ENCODE measurements at regions not wholly inside any gene's neighbourhood (a gene's known extent, or its start where the extent isn't known, plus 50 kb on each side); places are given as distances from the start of the nearest gene placed in this dataset.

DNA sequence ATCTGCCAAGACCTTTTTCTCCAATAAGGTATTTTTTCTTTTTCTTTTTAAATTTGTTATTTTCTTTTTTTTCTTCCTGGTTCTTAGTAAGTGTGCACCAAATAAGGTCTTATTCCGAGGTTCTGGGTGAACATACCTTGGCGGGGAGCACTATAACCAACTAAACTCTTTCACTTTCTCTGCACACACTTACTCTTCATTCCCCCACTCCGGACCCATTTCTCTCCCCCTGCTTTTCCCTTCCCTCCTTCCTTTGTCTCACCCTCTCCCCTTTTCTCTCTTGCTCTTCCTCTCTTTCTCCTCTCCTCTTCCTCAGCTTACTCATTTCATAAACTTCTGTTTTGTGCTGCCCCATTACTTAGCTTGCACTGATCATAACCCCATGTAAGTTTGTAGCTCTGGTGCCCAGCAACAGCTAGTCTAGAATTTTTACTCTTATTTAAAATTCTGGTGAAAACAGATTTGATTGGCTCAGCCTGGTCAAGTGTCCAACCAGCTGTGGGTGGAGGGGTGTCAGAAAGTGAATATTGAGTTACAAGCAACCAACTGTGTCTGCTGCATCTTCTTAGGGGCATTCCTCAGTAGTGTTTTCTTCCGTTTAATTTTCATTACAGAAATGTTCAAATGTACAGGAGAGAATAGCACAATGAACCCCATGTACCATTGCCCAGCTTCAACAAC lies 297.5 kb downstream of the SHQ1 start (continued):
- TF ChIP-seq, protein P1, sequence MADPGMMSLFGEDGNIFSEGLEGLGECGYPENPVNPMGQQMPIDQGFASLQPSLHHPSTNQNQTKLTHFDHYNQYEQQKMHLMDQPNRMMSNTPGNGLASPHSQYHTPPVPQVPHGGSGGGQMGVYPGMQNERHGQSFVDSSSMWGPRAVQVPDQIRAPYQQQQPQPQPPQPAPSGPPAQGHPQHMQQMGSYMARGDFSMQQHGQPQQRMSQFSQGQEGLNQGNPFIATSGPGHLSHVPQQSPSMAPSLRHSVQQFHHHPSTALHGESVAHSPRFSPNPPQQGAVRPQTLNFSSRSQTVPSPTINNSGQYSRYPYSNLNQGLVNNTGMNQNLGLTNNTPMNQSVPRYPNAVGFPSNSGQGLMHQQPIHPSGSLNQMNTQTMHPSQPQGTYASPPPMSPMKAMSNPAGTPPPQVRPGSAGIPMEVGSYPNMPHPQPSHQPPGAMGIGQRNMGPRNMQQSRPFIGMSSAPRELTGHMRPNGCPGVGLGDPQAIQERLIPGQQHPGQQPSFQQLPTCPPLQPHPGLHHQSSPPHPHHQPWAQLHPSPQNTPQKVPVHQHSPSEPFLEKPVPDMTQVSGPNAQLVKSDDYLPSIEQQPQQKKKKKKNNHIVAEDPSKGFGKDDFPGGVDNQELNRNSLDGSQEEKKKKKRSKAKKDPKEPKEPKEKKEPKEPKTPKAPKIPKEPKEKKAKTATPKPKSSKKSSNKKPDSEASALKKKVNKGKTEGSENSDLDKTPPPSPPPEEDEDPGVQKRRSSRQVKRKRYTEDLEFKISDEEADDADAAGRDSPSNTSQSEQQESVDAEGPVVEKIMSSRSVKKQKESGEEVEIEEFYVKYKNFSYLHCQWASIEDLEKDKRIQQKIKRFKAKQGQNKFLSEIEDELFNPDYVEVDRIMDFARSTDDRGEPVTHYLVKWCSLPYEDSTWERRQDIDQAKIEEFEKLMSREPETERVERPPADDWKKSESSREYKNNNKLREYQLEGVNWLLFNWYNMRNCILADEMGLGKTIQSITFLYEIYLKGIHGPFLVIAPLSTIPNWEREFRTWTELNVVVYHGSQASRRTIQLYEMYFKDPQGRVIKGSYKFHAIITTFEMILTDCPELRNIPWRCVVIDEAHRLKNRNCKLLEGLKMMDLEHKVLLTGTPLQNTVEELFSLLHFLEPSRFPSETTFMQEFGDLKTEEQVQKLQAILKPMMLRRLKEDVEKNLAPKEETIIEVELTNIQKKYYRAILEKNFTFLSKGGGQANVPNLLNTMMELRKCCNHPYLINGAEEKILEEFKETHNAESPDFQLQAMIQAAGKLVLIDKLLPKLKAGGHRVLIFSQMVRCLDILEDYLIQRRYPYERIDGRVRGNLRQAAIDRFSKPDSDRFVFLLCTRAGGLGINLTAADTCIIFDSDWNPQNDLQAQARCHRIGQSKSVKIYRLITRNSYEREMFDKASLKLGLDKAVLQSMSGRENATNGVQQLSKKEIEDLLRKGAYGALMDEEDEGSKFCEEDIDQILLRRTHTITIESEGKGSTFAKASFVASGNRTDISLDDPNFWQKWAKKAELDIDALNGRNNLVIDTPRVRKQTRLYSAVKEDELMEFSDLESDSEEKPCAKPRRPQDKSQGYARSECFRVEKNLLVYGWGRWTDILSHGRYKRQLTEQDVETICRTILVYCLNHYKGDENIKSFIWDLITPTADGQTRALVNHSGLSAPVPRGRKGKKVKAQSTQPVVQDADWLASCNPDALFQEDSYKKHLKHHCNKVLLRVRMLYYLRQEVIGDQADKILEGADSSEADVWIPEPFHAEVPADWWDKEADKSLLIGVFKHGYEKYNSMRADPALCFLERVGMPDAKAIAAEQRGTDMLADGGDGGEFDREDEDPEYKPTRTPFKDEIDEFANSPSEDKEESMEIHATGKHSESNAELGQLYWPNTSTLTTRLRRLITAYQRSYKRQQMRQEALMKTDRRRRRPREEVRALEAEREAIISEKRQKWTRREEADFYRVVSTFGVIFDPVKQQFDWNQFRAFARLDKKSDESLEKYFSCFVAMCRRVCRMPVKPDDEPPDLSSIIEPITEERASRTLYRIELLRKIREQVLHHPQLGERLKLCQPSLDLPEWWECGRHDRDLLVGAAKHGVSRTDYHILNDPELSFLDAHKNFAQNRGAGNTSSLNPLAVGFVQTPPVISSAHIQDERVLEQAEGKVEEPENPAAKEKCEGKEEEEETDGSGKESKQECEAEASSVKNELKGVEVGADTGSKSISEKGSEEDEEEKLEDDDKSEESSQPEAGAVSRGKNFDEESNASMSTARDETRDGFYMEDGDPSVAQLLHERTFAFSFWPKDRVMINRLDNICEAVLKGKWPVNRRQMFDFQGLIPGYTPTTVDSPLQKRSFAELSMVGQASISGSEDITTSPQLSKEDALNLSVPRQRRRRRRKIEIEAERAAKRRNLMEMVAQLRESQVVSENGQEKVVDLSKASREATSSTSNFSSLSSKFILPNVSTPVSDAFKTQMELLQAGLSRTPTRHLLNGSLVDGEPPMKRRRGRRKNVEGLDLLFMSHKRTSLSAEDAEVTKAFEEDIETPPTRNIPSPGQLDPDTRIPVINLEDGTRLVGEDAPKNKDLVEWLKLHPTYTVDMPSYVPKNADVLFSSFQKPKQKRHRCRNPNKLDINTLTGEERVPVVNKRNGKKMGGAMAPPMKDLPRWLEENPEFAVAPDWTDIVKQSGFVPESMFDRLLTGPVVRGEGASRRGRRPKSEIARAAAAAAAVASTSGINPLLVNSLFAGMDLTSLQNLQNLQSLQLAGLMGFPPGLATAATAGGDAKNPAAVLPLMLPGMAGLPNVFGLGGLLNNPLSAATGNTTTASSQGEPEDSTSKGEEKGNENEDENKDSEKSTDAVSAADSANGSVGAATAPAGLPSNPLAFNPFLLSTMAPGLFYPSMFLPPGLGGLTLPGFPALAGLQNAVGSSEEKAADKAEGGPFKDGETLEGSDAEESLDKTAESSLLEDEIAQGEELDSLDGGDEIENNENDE (IDR thresholded peaks at IDR 0.05; ENCODE audit: insufficient replicate concordance, low read length): no peak
- TF ChIP-seq SP1 (IDR thresholded peaks at IDR 0.05; ENCODE audit: low read depth, low read length) (no peak), TAF7 (optimal IDR thresholded peaks at IDR 0.05; ENCODE audit: borderline replicate concordance, low read depth, low read length) (no peak), SAP30 (IDR thresholded peaks at IDR 0.05; ENCODE audit: insufficient read depth, insufficient replicate concordance, low read length) (no peak), EP300 (IDR thresholded peaks at IDR 0.05; ENCODE audit: borderline replicate concordance in 1 of 2, low read depth in 2 of 2, low read length in 2 of 2) (no peak)
- TF ChIP-seq, protein P2, sequence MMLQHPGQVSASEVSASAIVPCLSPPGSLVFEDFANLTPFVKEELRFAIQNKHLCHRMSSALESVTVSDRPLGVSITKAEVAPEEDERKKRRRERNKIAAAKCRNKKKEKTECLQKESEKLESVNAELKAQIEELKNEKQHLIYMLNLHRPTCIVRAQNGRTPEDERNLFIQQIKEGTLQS (IDR thresholded peaks at IDR 0.05; ENCODE audit: insufficient read depth, low read depth, low read length): no peak

Data from H1 (cell line).